ENCODE measurements at regions not wholly inside any gene's neighbourhood (a gene's known extent, or its start where the extent isn't known, plus 50 kb on each side); places are given as distances from the start of the nearest gene placed in this dataset.

- in situ Hi-C loops (cut with MboI; ENCODE audit: low sequenced_read_pairs, unreplicated experiment): no loop called here
- TF ChIP-seq CTCF (IDR thresholded peaks at IDR 0.05; ENCODE audit: borderline replicate concordance, control extremely low read depth, extremely low read depth, insufficient read depth, missing control alignments): no peak
- no peak for DNase-seq (ENCODE audit: low spot score)
Observed at GRCh38 chr6:21300439-21300838, 293.1 kb upstream of the SOX4 start.

GRCh38 chr6:21305893-21306332 is 287.6 kb upstream of the SOX4 start:
- in situ Hi-C loops (cut with MboI; ENCODE audit: low sequenced_read_pairs, unreplicated experiment): no loop called here
- TF ChIP-seq CTCF (IDR thresholded peaks at IDR 0.05; ENCODE audit: borderline replicate concordance, control extremely low read depth, extremely low read depth, insufficient read depth, missing control alignments): no peak
- no peak for DNase-seq (ENCODE audit: low spot score)

- DNase-seq (ENCODE audit: low spot score): no peak
- in situ Hi-C loops (cut with MboI; ENCODE audit: low sequenced_read_pairs, unreplicated experiment): no loop called here
- no peak for TF ChIP-seq CTCF (IDR thresholded peaks at IDR 0.05; ENCODE audit: borderline replicate concordance, control extremely low read depth, extremely low read depth, insufficient read depth, missing control alignments)
Observed at GRCh38 chr6:21306546-21306945, 287.0 kb upstream of the SOX4 start.

- no peak for TF ChIP-seq CTCF (IDR thresholded peaks at IDR 0.05; ENCODE audit: borderline replicate concordance, control extremely low read depth, extremely low read depth, insufficient read depth, missing control alignments)
- DNase-seq (ENCODE audit: low spot score): no peak
- in situ Hi-C loops (cut with MboI; ENCODE audit: low sequenced_read_pairs, unreplicated experiment): no loop called here
Observed at GRCh38 chr6:21309807-21310221, 283.7 kb upstream of the SOX4 start.

GRCh38 chr6:21310568-21311140 is 282.9 kb upstream of the SOX4 start:
- in situ Hi-C loops (cut with MboI; ENCODE audit: low sequenced_read_pairs, unreplicated experiment): no loop called here
- DNase-seq (ENCODE audit: low spot score): no peak
- TF ChIP-seq CTCF (IDR thresholded peaks at IDR 0.05; ENCODE audit: borderline replicate concordance, control extremely low read depth, extremely low read depth, insufficient read depth, missing control alignments): no peak

GRCh38 chr6:21312118-21312517 is 281.4 kb upstream of the SOX4 start:
- no peak for TF ChIP-seq CTCF (IDR thresholded peaks at IDR 0.05; ENCODE audit: borderline replicate concordance, control extremely low read depth, extremely low read depth, insufficient read depth, missing control alignments)
- in situ Hi-C loops (cut with MboI; ENCODE audit: low sequenced_read_pairs, unreplicated experiment): no loop called here
- no peak for DNase-seq (ENCODE audit: low spot score)
